Left lobe of liver (tissue), 2 donors: ENCODE measurements at regions not wholly inside any gene's neighbourhood (a gene's known extent, or its start where the extent isn't known, plus 50 kb on each side); places are given as distances from the start of the nearest gene placed in this dataset.

Experiments
- ATAC-seq: fragments of 200-7000 bp; cut with Tn5 transposase; one replicate; pipeline ENCODE4 v1.9.1; 2020; ENCODE audit warnings: mild to moderate bottlenecking, moderate library complexity
- DNase-seq: peaks from one replicate; pipeline ENCODE4 v3.0.0-alpha.2; 2020; ENCODE audit warnings: low spot score
- donor health status: DM: no; HTN: no; CAD: no; lungs with moderate emphysema.
- donor health status: DM: no; HTN: yes; CAD: no.

- ATAC-seq (no peak), DNase-seq (no peak)
These were observed 607.4 kb downstream of the CBLN2 start for GRCh38 chr18:71936744-71937143.

- ATAC-seq (no peak), DNase-seq (no peak)
These were observed 624.9 kb downstream of the CBLN2 start for GRCh38 chr18:71919211-71919610.

- ATAC-seq (no peak), DNase-seq (no peak)
These were observed 630.5 kb downstream of the CBLN2 start for GRCh38 chr18:71913641-71914040.

- ATAC-seq: no peak
- DNase-seq: no peak
These were observed 641.7 kb downstream of the CBLN2 start for GRCh38 chr18:71902482-71902881.

GRCh38 chr18:71899707-71900472 lies 644.3 kb downstream of the CBLN2 start:
- peak; percentile 52 for DNase-seq
- ATAC-seq: peak; percentile 98

- ATAC-seq: no peak
- DNase-seq: no peak
These were observed 645.0 kb downstream of the CBLN2 start for GRCh38 chr18:71899183-71899582.

GRCh38 chr18:71887509-71887908 lies 656.6 kb downstream of the CBLN2 start:
- no peak for DNase-seq

GRCh38 chr18:71878226-71878625 lies 665.9 kb downstream of the CBLN2 start:
- no peak for ATAC-seq
- DNase-seq: no peak

More at GRCh38 chr18:71887509-71887908, 656.6 kb downstream of the CBLN2 start:
- ATAC-seq: no peak

GRCh38 chr18:71873695-71874094 lies 670.4 kb downstream of the CBLN2 start:
- DNase-seq: no peak
- ATAC-seq: no peak

- ATAC-seq: no peak
These were observed 678.3 kb downstream of the CBLN2 start for GRCh38 chr18:71865888-71866287.

GRCh38 chr18:71850602-71851001 lies 693.5 kb downstream of the CBLN2 start:
- ATAC-seq: no peak
- DNase-seq: no peak

More at GRCh38 chr18:71865888-71866287, 678.3 kb downstream of the CBLN2 start:
- DNase-seq: no peak

GRCh38 chr18:71849407-71849806 lies 694.7 kb downstream of the CBLN2 start:
- no peak for ATAC-seq
- no peak for DNase-seq

- ATAC-seq: no peak
- DNase-seq: no peak
These were observed 697.4 kb downstream of the CBLN2 start for GRCh38 chr18:71846716-71847115.

GRCh38 chr18:71844814-71845213 lies 699.3 kb downstream of the CBLN2 start:
- DNase-seq: no peak
- ATAC-seq: no peak

GRCh38 chr18:71842666-71843065 lies 701.5 kb downstream of the CBLN2 start:
- ATAC-seq (no peak), DNase-seq (no peak)

GRCh38 chr18:71837547-71837946 lies 706.6 kb downstream of the CBLN2 start:
- ATAC-seq: no peak

GRCh38 chr18:71832946-71833617 lies 711.1 kb downstream of the CBLN2 start:
- no peak for ATAC-seq
- DNase-seq: no peak

More at GRCh38 chr18:71837547-71837946, 706.6 kb downstream of the CBLN2 start:
- DNase-seq: no peak

- DNase-seq: no peak
- ATAC-seq: peak; percentile 87
These were observed 713.1 kb downstream of the CBLN2 start for GRCh38 chr18:71831039-71831438.

GRCh38 chr18:71827301-71827700 lies 716.8 kb downstream of the CBLN2 start:
- DNase-seq (no peak), ATAC-seq (no peak)

GRCh38 chr18:71815305-71815704 lies 728.8 kb downstream of the CBLN2 start:
- ATAC-seq (no peak), DNase-seq (no peak)

GRCh38 chr18:71809711-71810110 lies 734.4 kb downstream of the CBLN2 start:
- DNase-seq (no peak), ATAC-seq (no peak)

GRCh38 chr18:71808616-71809015 lies 735.5 kb downstream of the CBLN2 start:
- no peak for DNase-seq
- ATAC-seq: no peak
